ENCODE measurements at regions not wholly inside any gene's neighbourhood (a gene's known extent, or its start where the extent isn't known, plus 50 kb on each side); places are given as distances from the start of the nearest gene placed in this dataset.
"Not testable (repeated sequence)": the region's sequence is repeated elsewhere in the genome, so short reads cannot be mapped to it uniquely, and the experiment has no call there.

- BruUV-seq (replicated peaks); H3K79me2 ChIP-seq (ENCODE audit: insufficient read depth, low read length); H3K4me3 ChIP-seq (replicated peaks in 1 of 3; ENCODE audit: insufficient read depth in 1 of 3, low read depth in 2 of 3, low read length in 3 of 3); H2AFZ ChIP-seq (ENCODE audit: low read length); H3K9me3 ChIP-seq (ENCODE audit: low read length); H3K4me2 ChIP-seq (ENCODE audit: low read depth, low read length); ATAC-seq; POLR2A ChIA-PET; DNase-seq (ENCODE audit: low spot score); FAIRE-seq; H4K20me1 ChIP-seq (ENCODE audit: insufficient read depth, low read length); H3K27ac ChIP-seq (ENCODE audit: extremely low read length, insufficient read depth, low read length); in situ Hi-C loops (cut with HindIII; ENCODE audit: extremely low pct_ligation_motif_present, low pct_unique_long_range_greater_than_20kb); H3K36me3 ChIP-seq (replicated peaks in 1 of 2; ENCODE audit: control insufficient read depth in 1 of 2, insufficient read depth in 2 of 2, low read length in 2 of 2); H3K4me1 ChIP-seq (ENCODE audit: insufficient read depth, low read length); CTCF ChIA-PET (ENCODE audit: low intra/inter-chr PET ratio, low total read pairs); H3K27me3 ChIP-seq (ENCODE audit: control insufficient read depth in 1 of 2, insufficient read depth in 2 of 2, low read length in 2 of 2); intact Hi-C loops (cut with micrococcal nuclease; ENCODE audit: unreplicated experiment); H3K9ac ChIP-seq (ENCODE audit: insufficient read depth, low read depth, low read length): not testable (repeated sequence)
- WGBS (ENCODE audit: low lambda C conversion rate): 2% methylated on average over 4 of the region's 5 CpGs
Observed at GRCh38 chr16:18118684-18119083, 217.9 kb downstream of the NPIPA8 start.

GRCh38 chr16:18118071-18118470, 218.5 kb downstream of the NPIPA8 start:
- not testable (repeated sequence) for H3K27me3 ChIP-seq (ENCODE audit: control insufficient read depth in 1 of 2, insufficient read depth in 2 of 2, low read length in 2 of 2); BruUV-seq (replicated peaks)

GRCh38 chr16:18104412-18104811, 232.1 kb downstream of the NPIPA8 start:
- H3K4me1 ChIP-seq (ENCODE audit: insufficient read depth, low read length); ATAC-seq; H2AFZ ChIP-seq (ENCODE audit: low read length); in situ Hi-C loops (cut with HindIII; ENCODE audit: extremely low pct_ligation_motif_present, low pct_unique_long_range_greater_than_20kb); H3K4me3 ChIP-seq (replicated peaks in 1 of 3; ENCODE audit: insufficient read depth in 1 of 3, low read depth in 2 of 3, low read length in 3 of 3); H3K27me3 ChIP-seq (ENCODE audit: control insufficient read depth in 1 of 2, insufficient read depth in 2 of 2, low read length in 2 of 2); CTCF ChIA-PET (ENCODE audit: low intra/inter-chr PET ratio, low total read pairs); BruUV-seq (replicated peaks); H3K9ac ChIP-seq (ENCODE audit: insufficient read depth, low read depth, low read length); H3K79me2 ChIP-seq (ENCODE audit: insufficient read depth, low read length); H3K27ac ChIP-seq (ENCODE audit: extremely low read length, insufficient read depth, low read length); FAIRE-seq; POLR2A ChIA-PET; intact Hi-C loops (cut with micrococcal nuclease; ENCODE audit: unreplicated experiment); H3K4me2 ChIP-seq (ENCODE audit: low read depth, low read length); H4K20me1 ChIP-seq (ENCODE audit: insufficient read depth, low read length); DNase-seq (ENCODE audit: low spot score); H3K36me3 ChIP-seq (replicated peaks in 1 of 2; ENCODE audit: control insufficient read depth in 1 of 2, insufficient read depth in 2 of 2, low read length in 2 of 2); H3K9me3 ChIP-seq (ENCODE audit: low read length): not testable (repeated sequence)
- 9% methylated on average over 2 of the region's 2 CpGs for WGBS (ENCODE audit: low lambda C conversion rate)

More at GRCh38 chr16:18118071-18118470, 218.5 kb downstream of the NPIPA8 start:
- H3K79me2 ChIP-seq (ENCODE audit: insufficient read depth, low read length); H4K20me1 ChIP-seq (ENCODE audit: insufficient read depth, low read length); in situ Hi-C loops (cut with HindIII; ENCODE audit: extremely low pct_ligation_motif_present, low pct_unique_long_range_greater_than_20kb); ATAC-seq; DNase-seq (ENCODE audit: low spot score); H3K36me3 ChIP-seq (replicated peaks in 1 of 2; ENCODE audit: control insufficient read depth in 1 of 2, insufficient read depth in 2 of 2, low read length in 2 of 2); H3K27ac ChIP-seq (ENCODE audit: extremely low read length, insufficient read depth, low read length); H3K4me1 ChIP-seq (ENCODE audit: insufficient read depth, low read length); CTCF ChIA-PET (ENCODE audit: low intra/inter-chr PET ratio, low total read pairs); H2AFZ ChIP-seq (ENCODE audit: low read length); intact Hi-C loops (cut with micrococcal nuclease; ENCODE audit: unreplicated experiment); POLR2A ChIA-PET; H3K9me3 ChIP-seq (ENCODE audit: low read length); H3K4me2 ChIP-seq (ENCODE audit: low read depth, low read length); H3K4me3 ChIP-seq (replicated peaks in 1 of 3; ENCODE audit: insufficient read depth in 1 of 3, low read depth in 2 of 3, low read length in 3 of 3); FAIRE-seq; H3K9ac ChIP-seq (ENCODE audit: insufficient read depth, low read depth, low read length): not testable (repeated sequence)
- WGBS (ENCODE audit: low lambda C conversion rate): 11% methylated on average over 8 of the region's 9 CpGs

GRCh38 chr16:18101077-18101476, 235.5 kb downstream of the NPIPA8 start:
- in situ Hi-C loops (cut with HindIII; ENCODE audit: extremely low pct_ligation_motif_present, low pct_unique_long_range_greater_than_20kb); CTCF ChIA-PET (ENCODE audit: low intra/inter-chr PET ratio, low total read pairs); H3K4me1 ChIP-seq (ENCODE audit: insufficient read depth, low read length); H3K4me3 ChIP-seq (replicated peaks in 1 of 3; ENCODE audit: insufficient read depth in 1 of 3, low read depth in 2 of 3, low read length in 3 of 3); H3K9ac ChIP-seq (ENCODE audit: insufficient read depth, low read depth, low read length); H3K9me3 ChIP-seq (ENCODE audit: low read length); POLR2A ChIA-PET; H2AFZ ChIP-seq (ENCODE audit: low read length); H3K79me2 ChIP-seq (ENCODE audit: insufficient read depth, low read length); H3K27ac ChIP-seq (ENCODE audit: extremely low read length, insufficient read depth, low read length); H4K20me1 ChIP-seq (ENCODE audit: insufficient read depth, low read length); DNase-seq (ENCODE audit: low spot score); H3K27me3 ChIP-seq (ENCODE audit: control insufficient read depth in 1 of 2, insufficient read depth in 2 of 2, low read length in 2 of 2); H3K36me3 ChIP-seq (replicated peaks in 1 of 2; ENCODE audit: control insufficient read depth in 1 of 2, insufficient read depth in 2 of 2, low read length in 2 of 2); H3K4me2 ChIP-seq (ENCODE audit: low read depth, low read length); FAIRE-seq; ATAC-seq; BruUV-seq (replicated peaks); intact Hi-C loops (cut with micrococcal nuclease; ENCODE audit: unreplicated experiment): not testable (repeated sequence)
- no CpG with 5 or more reads among the region's 2 CpGs for WGBS (ENCODE audit: low lambda C conversion rate)

Measured in HepG2 (cell line).